Spleen (tissue), 11 donors: ENCODE measurements at regions not wholly inside any gene's neighbourhood (a gene's known extent, or its start where the extent isn't known, plus 50 kb on each side); places are given as distances from the start of the nearest gene placed in this dataset.

Experiments
- DNase-seq: peaks from one replicate; pipeline ENCODE4 v3.0.0-alpha.2; 2020
- H3K27ac ChIP-seq, 8 donors: fragments of 200-600 bp; sonication (generic) in 7 of 8; 1 replicate in 4 of 8; 2 replicates in 4 of 8; pipeline versions ENCODE4 v1.5.0 to v1.8.0; 2016 to 2021; ENCODE audit warnings: inconsistent platforms in 4 of 8, mild to moderate bottlenecking in 4 of 8, moderate library complexity in 1 of 8
- H3K27me3 ChIP-seq, 7 donors: fragments of 200-600 bp; sonication (generic) in 6 of 7; replicated peaks in 1 of 7; 1 replicate in 4 of 7; 2 replicates in 3 of 7; pipeline versions ENCODE4 v1.5.0 to v1.8.0; 2016 to 2021; ENCODE audit warnings: inconsistent platforms in 3 of 7, mild to moderate bottlenecking in 1 of 7
- H3K36me3 ChIP-seq, 6 donors: fragments of 200-600 bp; sonication (generic) in 5 of 6; 1 replicate in 4 of 6; 2 replicates in 2 of 6; pipeline versions ENCODE4 v1.5.0 to v1.8.0; 2016 to 2021; ENCODE audit warnings: inconsistent platforms in 2 of 6
- H3K4me1 ChIP-seq, 6 donors: fragments of 200-600 bp; sonication (generic) in 5 of 6; 1 replicate in 3 of 6; 2 replicates in 3 of 6; pipeline versions ENCODE4 v1.5.0 to v1.8.0; 2016 to 2021; ENCODE audit warnings: inconsistent platforms in 3 of 6
- H3K4me3 ChIP-seq, 8 donors: fragments of 200-600 bp; sonication (generic) in 7 of 8; 1 replicate in 4 of 8; 2 replicates in 4 of 8; pipeline versions ENCODE4 v1.5.0 to v1.8.0; 2016 to 2021; ENCODE audit warnings: inconsistent platforms in 4 of 8, mild to moderate bottlenecking in 4 of 8, moderate library complexity in 2 of 8
- H3K9me3 ChIP-seq, 8 donors: fragments of 200-600 bp; sonication (generic) in 7 of 8; 1 replicate in 4 of 8; 2 replicates in 4 of 8; pipeline versions ENCODE4 v1.5.0 to v1.8.0; 2016 to 2021; ENCODE audit warnings: inconsistent platforms in 4 of 8
- CTCF ChIP-seq, 11 experiments: fragments of 200-600 bp in 7 of 11; fragments of 450-650 bp in 4 of 11; sonication (generic) in 4 of 11; IDR thresholded peaks in 8 of 11; conservative IDR thresholded peaks in 3 of 11; 1 replicate in 7 of 11; 2 replicates in 4 of 11; pipeline versions ENCODE4 v1.4.0 to v1.8.0; 2016 to 2021; ENCODE audit warnings: antibody characterized with exemption in 11 of 11, inconsistent platforms in 4 of 11, mild to moderate bottlenecking in 1 of 11
- POLR2A ChIP-seq, 3 donors: fragments of 450-650 bp; IDR thresholded peaks; one replicate each; pipeline ENCODE4 v1.5.1; 2017; ENCODE audit warnings: antibody characterized with exemption in 3 of 3, mild to moderate bottlenecking in 1 of 3
- POLR2AphosphoS5 ChIP-seq, 3 donors: sonication (generic); formaldehyde crosslinking; IDR thresholded peaks; one replicate each; pipeline ENCODE4 v1.5.1; 2017; ENCODE audit warnings: antibody characterized with exemption in 3 of 3
- WGBS, 5 donors: extraction: QIAGEN DNeasy Blood & Tissue Kit in 3 of 5; methylation state at CpG; one replicate each; pipeline versions ENCODE4 v1.1.5 to v1.1.7; 2013 to 2018; 5-methylcytosine and 5-hydroxymethylcytosine counted together
- intact Hi-C: fragments of 100-400 bp; cut with DNase I; formaldehyde crosslinking; loops from one replicate; pipeline ENCODE4 v1.15.0; 2023; ENCODE audit warnings: low total_unique reads
- donor health status: healthy with polysubstance abuse.
- donor health status: DM: no; HTN: no; CAD: no; lungs with moderate emphysema.
- donor health status: DM: no; HTN: no; CAD: no.
- donor health status: Bipolar disorder and iron deficiency.
- donor health status: healthy.
- donor health status: DM: no; HTN: no; CAD: no.
- donor health status: DM: yes; HTN: yes; CAD: no.

GRCh38 chr2:156837635-156838370 is 401.6 kb downstream of the GPD2 start:
- H3K9me3 ChIP-seq = no peaks in the 10 kb centered on the region
- 75 to 81% (median 78%) methylated on average over 6 of the region's 6 CpGs for WGBS, 5 donors
- DNase-seq = no peak
- H3K36me3 ChIP-seq = no peaks in the 10 kb centered on the region
- TF ChIP-seq POLR2A (IDR thresholded peaks at IDR 0.05) = no peak
- no peak for TF ChIP-seq POLR2AphosphoS5 (IDR thresholded peaks at IDR 0.05)
- no peak for TF ChIP-seq CTCF (IDR thresholded peaks at IDR 0.05 in 8 of 11, conservative IDR thresholded peaks at IDR 0.05 in 3 of 11)
- no peaks in the 10 kb centered on the region for H3K27me3 ChIP-seq
- no peaks in the 10 kb centered on the region for H3K4me1 ChIP-seq
- no peak overlapping the region for H3K27ac ChIP-seq
- intact Hi-C loops = no loop called here
- H3K4me3 ChIP-seq = no peak overlapping the region

GRCh38 chr2:156841321-156841720 is 405.1 kb downstream of the GPD2 start:
- Histone ChIP-seq H3K9me3 (no peaks in the 10 kb centered on the region), H3K36me3 (no peaks in the 10 kb centered on the region), H3K4me1 (no peaks in the 10 kb centered on the region), H3K27me3 (no peaks in the 10 kb centered on the region), H3K4me3 (no peak overlapping the region), H3K27ac (no peak overlapping the region)
- intact Hi-C loops = no loop called here
- WGBS, 5 donors = 74 to 83% (median 79%) methylated on average over 3 of the region's 3 CpGs
- DNase-seq = no peak
- TF ChIP-seq CTCF (IDR thresholded peaks at IDR 0.05 in 8 of 11, conservative IDR thresholded peaks at IDR 0.05 in 3 of 11) (no peak), POLR2A (IDR thresholded peaks at IDR 0.05) (no peak), POLR2AphosphoS5 (IDR thresholded peaks at IDR 0.05) (no peak)

GRCh38 chr2:156845806-156846558 is 409.8 kb downstream of the GPD2 start:
- no peak overlapping the region for H3K4me3 ChIP-seq
- WGBS, 5 donors = 58 to 67% (median 64%) methylated on average over 4 of the region's 4 CpGs
- no peak overlapping the region for H3K27ac ChIP-seq
- no peak for DNase-seq
- H3K4me1 ChIP-seq = no peaks in the 10 kb centered on the region
- H3K36me3 ChIP-seq = no peaks in the 10 kb centered on the region
- no peaks in the 10 kb centered on the region for H3K27me3 ChIP-seq
- no peaks in the 10 kb centered on the region for H3K9me3 ChIP-seq
- intact Hi-C loops = no loop called here
- TF ChIP-seq POLR2A (IDR thresholded peaks at IDR 0.05) = no peak
- TF ChIP-seq CTCF (IDR thresholded peaks at IDR 0.05 in 8 of 11, conservative IDR thresholded peaks at IDR 0.05 in 3 of 11) = no peak
- no peak for TF ChIP-seq POLR2AphosphoS5 (IDR thresholded peaks at IDR 0.05)

GRCh38 chr2:156852210-156852609 is 405.3 kb upstream of the GALNT5 start:
- Histone ChIP-seq H3K4me3 (no peak overlapping the region), H3K27me3 (no peaks in the 10 kb centered on the region), H3K27ac (no peak overlapping the region), H3K4me1 (no peaks in the 10 kb centered on the region), H3K36me3 (no peaks in the 10 kb centered on the region), H3K9me3 (no peaks in the 10 kb centered on the region)
- intact Hi-C loops = no loop called here
- no peak for TF ChIP-seq POLR2AphosphoS5 (IDR thresholded peaks at IDR 0.05)
- DNase-seq = no peak
- WGBS, 5 donors = 84 to 91% (median 87%) methylated on average over 4 of the region's 4 CpGs
